ENCODE measurements at regions not wholly inside any gene's neighbourhood (a gene's known extent, or its start where the extent isn't known, plus 50 kb on each side); places are given as distances from the start of the nearest gene placed in this dataset.

- ChIA-PET POLR2A (no interaction called here), CTCF (no interaction called here)
- H3K27me3 Mint-ChIP-seq = no peaks in the 10 kb centered on the region
- no peak overlapping the region for H3K27ac Mint-ChIP-seq
- no peaks in the 10 kb centered on the region for H3K36me3 Mint-ChIP-seq (ENCODE audit: low read depth)
- peaks cover 21% of the 10 kb centered on the region for H3K9me3 Mint-ChIP-seq
- no peak for ATAC-seq (ENCODE audit: low read depth)
- no peak for DNase-seq
- no peak overlapping the region for H3K4me3 Mint-ChIP-seq
- TF ChIP-seq, protein P1, sequence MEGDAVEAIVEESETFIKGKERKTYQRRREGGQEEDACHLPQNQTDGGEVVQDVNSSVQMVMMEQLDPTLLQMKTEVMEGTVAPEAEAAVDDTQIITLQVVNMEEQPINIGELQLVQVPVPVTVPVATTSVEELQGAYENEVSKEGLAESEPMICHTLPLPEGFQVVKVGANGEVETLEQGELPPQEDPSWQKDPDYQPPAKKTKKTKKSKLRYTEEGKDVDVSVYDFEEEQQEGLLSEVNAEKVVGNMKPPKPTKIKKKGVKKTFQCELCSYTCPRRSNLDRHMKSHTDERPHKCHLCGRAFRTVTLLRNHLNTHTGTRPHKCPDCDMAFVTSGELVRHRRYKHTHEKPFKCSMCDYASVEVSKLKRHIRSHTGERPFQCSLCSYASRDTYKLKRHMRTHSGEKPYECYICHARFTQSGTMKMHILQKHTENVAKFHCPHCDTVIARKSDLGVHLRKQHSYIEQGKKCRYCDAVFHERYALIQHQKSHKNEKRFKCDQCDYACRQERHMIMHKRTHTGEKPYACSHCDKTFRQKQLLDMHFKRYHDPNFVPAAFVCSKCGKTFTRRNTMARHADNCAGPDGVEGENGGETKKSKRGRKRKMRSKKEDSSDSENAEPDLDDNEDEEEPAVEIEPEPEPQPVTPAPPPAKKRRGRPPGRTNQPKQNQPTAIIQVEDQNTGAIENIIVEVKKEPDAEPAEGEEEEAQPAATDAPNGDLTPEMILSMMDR (IDR thresholded peaks at IDR 0.05) = no peak
- intact Hi-C loops (cut with micrococcal nuclease) = no loop called here
- no peaks in the 10 kb centered on the region for H3K4me1 Mint-ChIP-seq
Measured at GRCh38 chr9:78521680-78522079, 224.8 kb downstream of the PSAT1 start.

DNA sequence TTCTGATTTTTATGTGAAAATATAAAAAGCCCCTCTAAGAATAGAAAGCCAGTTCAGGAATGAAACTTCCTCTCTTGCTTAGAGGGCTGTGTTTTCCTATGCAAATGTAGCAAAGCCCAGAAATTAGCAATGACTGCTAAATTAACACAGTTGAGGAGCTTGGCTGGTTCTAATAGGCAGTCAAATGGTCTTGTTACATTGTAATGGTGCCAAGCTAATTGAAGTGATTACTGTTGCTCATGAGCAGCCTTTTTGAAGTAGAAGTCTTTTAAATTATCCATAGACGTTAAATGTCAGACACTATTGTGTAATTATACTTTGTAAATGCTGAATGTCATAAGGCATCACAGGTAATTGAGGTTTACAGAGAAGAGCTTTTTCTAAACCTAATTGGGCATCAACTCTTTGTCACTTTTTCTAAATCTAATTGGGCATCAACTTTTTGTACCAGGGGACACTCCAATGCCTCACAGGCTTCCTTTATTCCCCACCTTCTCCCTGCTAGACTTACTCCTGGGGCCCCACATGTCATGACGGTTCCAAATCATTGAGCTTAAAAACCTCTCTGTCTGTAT lies 229.1 kb downstream of the PSAT1 start:
- intact Hi-C loops (cut with micrococcal nuclease) = no loop called here
- ATAC-seq (ENCODE audit: low read depth) (no peak), DNase-seq (no peak)
- Mint-ChIP-seq H3K9me3 (peaks cover 10% of the 10 kb centered on the region), H3K27ac (no peak overlapping the region), H3K4me1 (no peaks in the 10 kb centered on the region), H3K4me3 (no peak overlapping the region), H3K36me3 (ENCODE audit: low read depth) (no peaks in the 10 kb centered on the region), H3K27me3 (no peaks in the 10 kb centered on the region)
- CTCF ChIA-PET = no interaction called here
- TF ChIP-seq, protein P1 (IDR thresholded peaks at IDR 0.05) = no peak
- POLR2A ChIA-PET = no interaction called here

DNA sequence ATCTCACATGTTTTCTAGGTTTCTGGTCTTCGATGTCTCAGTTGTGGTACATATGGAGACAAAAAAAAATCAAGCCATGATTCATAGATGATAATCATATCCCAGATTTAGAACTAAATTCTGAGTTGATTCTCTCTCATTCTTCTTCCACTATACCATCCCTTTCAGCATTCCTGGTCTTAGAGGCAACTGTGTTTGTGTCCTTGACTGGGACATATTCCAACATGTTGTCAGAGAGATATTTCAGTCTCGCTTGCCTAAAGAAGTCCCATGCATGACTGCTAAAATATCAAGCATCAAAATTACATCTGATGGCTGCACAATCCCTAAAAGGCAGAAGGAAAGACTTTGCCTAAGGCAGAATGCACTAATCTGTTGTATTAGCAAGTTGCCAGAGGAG lies 236.6 kb downstream of the PSAT1 start:
- no peak for ATAC-seq (ENCODE audit: low read depth)
- intact Hi-C loops (cut with micrococcal nuclease) = no loop called here
- Mint-ChIP-seq H3K9me3 (no peaks in the 10 kb centered on the region), H3K36me3 (ENCODE audit: low read depth) (no peaks in the 10 kb centered on the region), H3K27ac (no peak overlapping the region), H3K4me1 (no peaks in the 10 kb centered on the region), H3K27me3 (no peaks in the 10 kb centered on the region), H3K4me3 (no peak overlapping the region)
- ChIA-PET CTCF (no interaction called here), POLR2A (no interaction called here)
- TF ChIP-seq, protein P1 (IDR thresholded peaks at IDR 0.05) = no peak
- DNase-seq = no peak

- ChIA-PET POLR2A (no interaction called here), CTCF (no interaction called here)
- TF ChIP-seq, protein P1 (IDR thresholded peaks at IDR 0.05) = no peak
- intact Hi-C loops (cut with micrococcal nuclease) = no loop called here
- Mint-ChIP-seq H3K4me1 (no peaks in the 10 kb centered on the region), H3K9me3 (no peaks in the 10 kb centered on the region), H3K36me3 (ENCODE audit: low read depth) (no peaks in the 10 kb centered on the region), H3K4me3 (no peak overlapping the region), H3K27ac (no peak overlapping the region), H3K27me3 (no peaks in the 10 kb centered on the region)
- DNase-seq = no peak
- no peak for ATAC-seq (ENCODE audit: low read depth)
Measured at GRCh38 chr9:78539188-78539587, 242.3 kb downstream of the PSAT1 start.

GRCh38 chr9:78539904-78540303 lies 243.0 kb downstream of the PSAT1 start:
- Mint-ChIP-seq H3K4me1 (no peaks in the 10 kb centered on the region), H3K27ac (no peak overlapping the region), H3K36me3 (ENCODE audit: low read depth) (no peaks in the 10 kb centered on the region), H3K9me3 (no peaks in the 10 kb centered on the region), H3K27me3 (no peaks in the 10 kb centered on the region), H3K4me3 (no peak overlapping the region)
- ATAC-seq (ENCODE audit: low read depth) (no peak), DNase-seq (no peak)
- TF ChIP-seq, protein P1 (IDR thresholded peaks at IDR 0.05) = no peak
- intact Hi-C loops (cut with micrococcal nuclease) = no loop called here
- ChIA-PET POLR2A (no interaction called here), CTCF (no interaction called here)
